ENCODE measurements at regions not wholly inside any gene's neighbourhood (a gene's known extent, or its start where the extent isn't known, plus 50 kb on each side); places are given as distances from the start of the nearest gene placed in this dataset.

- Histone ChIP-seq H3K27me3 (ENCODE audit: insufficient read depth, low read depth) (no peaks in the 10 kb centered on the region), H3K4me3 (no peak overlapping the region), H3K36me3 (ENCODE audit: low read depth) (no peaks in the 10 kb centered on the region), H3K79me2 (ENCODE audit: low read depth) (no peaks in the 10 kb centered on the region), H3K9me3 (ENCODE audit: insufficient read depth, low read depth) (no peaks in the 10 kb centered on the region), H4K20me1 (ENCODE audit: insufficient read depth) (no peaks in the 10 kb centered on the region), H3K9me2 (ENCODE audit: insufficient read depth) (no peaks in the 10 kb centered on the region), H2AFZ (no peak overlapping the region), H3F3A (ENCODE audit: insufficient read depth, low read depth) (no peaks in the 10 kb centered on the region; the same call in 1 of the 2 replicates), H3K4me1 (replicated peaks; ENCODE audit: insufficient read depth) (no peaks in the 10 kb centered on the region), H3K27ac (no peak overlapping the region), H3K4me2 (no peak overlapping the region)
- ChIA-PET CTCF (no interaction called here), POLR2A (ENCODE audit: unreplicated experiment) (no interaction called here)
- no TSS peak for BruUV-seq (replicated peaks)
- intact Hi-C loops (cut with micrococcal nuclease; ENCODE audit: unreplicated experiment), result no loop called here
- TF ChIP-seq CTCF (conservative IDR thresholded peaks at IDR 0.05) (no peak), EZH2 (IDR thresholded peaks at IDR 0.05; ENCODE audit: low read depth) (no peak)
- DNase-seq, result no peak
Observed at GRCh38 chr3:144554889-144555288, 583.3 kb downstream of the DIPK2A start.

GRCh38 chr3:144556392-144556791 is 584.8 kb downstream of the DIPK2A start:
- H3K27me3 ChIP-seq (ENCODE audit: insufficient read depth, low read depth), result no peaks in the 10 kb centered on the region
- peak overlapping the region; percentile 62; the same call in 1 of the 2 replicates for H2AFZ ChIP-seq
- no peaks in the 10 kb centered on the region for H4K20me1 ChIP-seq (ENCODE audit: insufficient read depth)
- H3K9me3 ChIP-seq (ENCODE audit: insufficient read depth, low read depth), result no peaks in the 10 kb centered on the region; the same call in 1 of the 2 replicates
- H3K9me2 ChIP-seq (ENCODE audit: insufficient read depth), result no peaks in the 10 kb centered on the region
- no peaks in the 10 kb centered on the region for H3K4me1 ChIP-seq (replicated peaks; ENCODE audit: insufficient read depth)
- H3K27ac ChIP-seq, result no peak overlapping the region
- ChIA-PET POLR2A (ENCODE audit: unreplicated experiment) (no interaction called here), CTCF (no interaction called here)
- BruUV-seq (replicated peaks), result no TSS peak
- H3K36me3 ChIP-seq (ENCODE audit: low read depth), result no peaks in the 10 kb centered on the region
- no peak for DNase-seq
- H3F3A ChIP-seq (ENCODE audit: insufficient read depth, low read depth), result no peaks in the 10 kb centered on the region; the same call in 1 of the 2 replicates
- TF ChIP-seq CTCF (conservative IDR thresholded peaks at IDR 0.05) (no peak), EZH2 (IDR thresholded peaks at IDR 0.05; ENCODE audit: low read depth) (no peak)
- no peaks in the 10 kb centered on the region for H3K79me2 ChIP-seq (ENCODE audit: low read depth)
- intact Hi-C loops (cut with micrococcal nuclease; ENCODE audit: unreplicated experiment), result no loop called here
- H3K4me3 ChIP-seq, result no peak overlapping the region
- no peak overlapping the region for H3K4me2 ChIP-seq

DNA sequence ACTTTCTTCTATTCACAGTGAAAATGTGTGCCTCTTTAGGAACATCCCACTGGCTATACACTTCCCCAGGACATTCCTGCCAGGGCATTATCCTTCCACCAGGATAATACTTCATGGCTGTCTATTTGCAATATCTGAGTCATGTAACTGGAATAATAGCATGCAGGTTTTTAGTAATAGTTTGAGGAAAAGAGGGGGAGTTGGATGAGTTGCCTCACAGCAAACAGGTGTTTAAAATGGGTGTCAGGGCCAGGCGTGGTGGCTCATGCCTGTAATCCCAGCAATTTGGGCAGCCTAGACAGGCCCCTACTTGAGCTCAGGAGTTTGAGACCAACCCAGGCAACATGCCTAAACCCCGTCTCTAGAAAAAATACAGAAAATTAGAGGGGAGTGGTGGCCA is 585.9 kb downstream of the DIPK2A start:
- ChIA-PET POLR2A (ENCODE audit: unreplicated experiment) (interaction anchor here (0.6 kb wide), 1 partner anchor 37 kb away, joined by 12 read pairs; no protein-coding TSS in a partner anchor), CTCF (interaction anchor here (0.6 kb wide), 1 partner anchor 1699 kb away, joined by 18 read pairs; no protein-coding TSS in a partner anchor)
- TF ChIP-seq EZH2 (IDR thresholded peaks at IDR 0.05; ENCODE audit: low read depth) (no peak), CTCF (conservative IDR thresholded peaks at IDR 0.05) (no peak)
- intact Hi-C loops (cut with micrococcal nuclease; ENCODE audit: unreplicated experiment), result no loop called here
- DNase-seq, result no peak
- H3K36me3 ChIP-seq (ENCODE audit: low read depth), result no peaks in the 10 kb centered on the region
- H3F3A ChIP-seq (ENCODE audit: insufficient read depth, low read depth), result no peaks in the 10 kb centered on the region; the same call in 1 of the 2 replicates
- no peak overlapping the region for H3K4me2 ChIP-seq
- no peaks in the 10 kb centered on the region for H3K79me2 ChIP-seq (ENCODE audit: low read depth)
- BruUV-seq (replicated peaks), result no TSS peak
- no peaks in the 10 kb centered on the region for H4K20me1 ChIP-seq (ENCODE audit: insufficient read depth)
- H3K27me3 ChIP-seq (ENCODE audit: insufficient read depth, low read depth), result no peaks in the 10 kb centered on the region
- H2AFZ ChIP-seq, result no peak overlapping the region
- H3K9me3 ChIP-seq (ENCODE audit: insufficient read depth, low read depth), result no peaks in the 10 kb centered on the region; the same call in 1 of the 2 replicates
- no peak overlapping the region for H3K4me3 ChIP-seq
- H3K27ac ChIP-seq, result no peak overlapping the region
- no peaks in the 10 kb centered on the region for H3K9me2 ChIP-seq (ENCODE audit: insufficient read depth)
- H3K4me1 ChIP-seq (replicated peaks; ENCODE audit: insufficient read depth), result no peaks in the 10 kb centered on the region

Data from PC-9 (cell line).